HEK293 (cell line): ENCODE measurements at regions not wholly inside any gene's neighbourhood (a gene's known extent, or its start where the extent isn't known, plus 50 kb on each side); places are given as distances from the start of the nearest gene placed in this dataset.

Experiments
- CTCF ChIA-PET: fragments of 350-600 bp; formaldehyde crosslinking; extraction: SDS; loops from one replicate; lab custom pipeline; 2021; ENCODE audit warnings: antibody characterized with exemption; lab: Yijun Ruan, JAX
- POLR2A ChIA-PET: fragments of 300-600 bp; formaldehyde crosslinking; extraction: SDS; loops from one replicate; lab custom pipeline; 2020; ENCODE audit warnings: antibody characterized with exemption, inconsistent platforms; lab: Yijun Ruan, JAX
- H3K27ac ChIP-seq: fragments of 200-500 bp; sonication (Bioruptor generic); 2 replicates; pipeline ENCODE4 v1.5.1; 2014; ENCODE audit warnings: low read depth, low read length, control low read depth, inconsistent platforms; ENCODE audit errors: extremely low read depth
- H3K36me3 ChIP-seq, 2 experiments: fragments of 200-500 bp in 1 of 2; sonication (Bioruptor generic) in 1 of 2; 1 replicate in 1 of 2; 2 replicates in 1 of 2; pipeline ENCODE4 v1.5.1; 2014 to 2017; ENCODE audit warnings: inconsistent platforms in 2 of 2, low read length in 2 of 2; ENCODE audit not compliant: control insufficient read depth in 2 of 2, insufficient read depth in 1 of 2
- H3K4me1 ChIP-seq: fragments of 200-500 bp; sonication (Bioruptor generic); 2 replicates; pipeline ENCODE4 v1.5.1; 2014; ENCODE audit warnings: mild to moderate bottlenecking, low read length, inconsistent platforms; ENCODE audit not compliant: control insufficient read depth, insufficient read depth
- H3K4me3 ChIP-seq: 2 replicates; pipeline ENCODE4 v1.5.1; 2011; ENCODE audit warnings: low read depth, mild to moderate bottlenecking, control low read depth, low read length, moderate library complexity
- H3K9me3 ChIP-seq: fragments of 200-500 bp; sonication (Bioruptor generic); 2 replicates; pipeline ENCODE4 v1.5.1; 2014; ENCODE audit warnings: low read depth, low read length, inconsistent platforms; ENCODE audit not compliant: control insufficient read depth, insufficient read depth
- GLI2 ChIP-seq: fragments of 450-650 bp; formaldehyde crosslinking; IDR thresholded peaks from 2 replicates; pipeline ENCODE4; 2017; ENCODE audit warnings: missing biosample characterization, missing genetic modification characterization, low read depth, borderline replicate concordance
- SETDB1 ChIP-seq: IDR thresholded peaks from one replicate; pipeline ENCODE4 v1.6.1; 2017; ENCODE audit warnings: mild to moderate bottlenecking, low read length, moderate library complexity, mixed read lengths; ENCODE audit not compliant: insufficient read length
- TCF7L2 ChIP-seq: IDR thresholded peaks from 2 replicates; pipeline ENCODE4 v1.6.1; 2011; ENCODE audit warnings: low read depth, mild to moderate bottlenecking, inconsistent platforms, low read length, moderate library complexity, borderline replicate concordance
- YY1 ChIP-seq: fragments of 450-650 bp; formaldehyde crosslinking; IDR thresholded peaks from 2 replicates; pipeline ENCODE4 v1.5.1; 2018; ENCODE audit warnings: missing biosample characterization, missing genetic modification characterization
- ZNF140 ChIP-seq: fragments of 450-650 bp; formaldehyde crosslinking; IDR thresholded peaks from 2 replicates; pipeline ENCODE4 v1.5.1; 2016; ENCODE audit warnings: missing biosample characterization, missing genetic modification characterization
- ZNF174 ChIP-seq: fragments of 450-650 bp; formaldehyde crosslinking; IDR thresholded peaks from 2 replicates; pipeline ENCODE4 v1.5.0; 2017; ENCODE audit warnings: missing biosample characterization, mild to moderate bottlenecking, missing genetic modification characterization
- ZNF175 ChIP-seq: fragments of 450-650 bp; formaldehyde crosslinking; IDR thresholded peaks from 2 replicates; pipeline ENCODE4 v1.5.1; 2016; ENCODE audit warnings: missing biosample characterization, missing genetic modification characterization
- ZNF221 ChIP-seq: fragments of 450-650 bp; formaldehyde crosslinking; IDR thresholded peaks from 2 replicates; pipeline ENCODE4 v1.5.1; 2017; ENCODE audit warnings: missing biosample characterization, missing genetic modification characterization, borderline replicate concordance
- ZNF292 ChIP-seq: fragments of 450-650 bp; formaldehyde crosslinking; IDR thresholded peaks from 2 replicates; pipeline ENCODE4 v1.5.1; 2016; ENCODE audit warnings: low read depth, missing biosample characterization, missing genetic modification characterization, borderline replicate concordance
- ZNF513 ChIP-seq: fragments of 450-650 bp; IDR thresholded peaks from 2 replicates; pipeline ENCODE4 v1.5.1; 2018; ENCODE audit warnings: missing biosample characterization, missing genetic modification characterization
- ZNF518A ChIP-seq: fragments of 450-650 bp; formaldehyde crosslinking; conservative IDR thresholded peaks from 2 replicates; pipeline ENCODE4 v1.5.1; 2016; ENCODE audit warnings: low read depth, missing biosample characterization, missing genetic modification characterization
- ZNF521 ChIP-seq: fragments of 450-650 bp; formaldehyde crosslinking; IDR thresholded peaks from 2 replicates; pipeline ENCODE4 v1.5.1; 2017; ENCODE audit warnings: missing biosample characterization, mild to moderate bottlenecking, missing genetic modification characterization
- ZNF529 ChIP-seq: fragments of 450-650 bp; formaldehyde crosslinking; IDR thresholded peaks from 2 replicates; pipeline ENCODE4 v1.5.1; 2017; ENCODE audit warnings: missing genetic modification characterization, missing biosample characterization; ENCODE audit not compliant: insufficient replicate concordance
- ZNF645 ChIP-seq: fragments of 450-650 bp; formaldehyde crosslinking; IDR thresholded peaks from 2 replicates; pipeline ENCODE4; 2016; ENCODE audit warnings: missing biosample characterization, missing genetic modification characterization
- ZNF654 ChIP-seq: fragments of 450-650 bp; formaldehyde crosslinking; IDR thresholded peaks from 2 replicates; pipeline ENCODE4 v1.5.1; 2016; ENCODE audit warnings: low read depth, missing biosample characterization, missing genetic modification characterization
- ZNF677 ChIP-seq: fragments of 450-650 bp; IDR thresholded peaks from 2 replicates; pipeline ENCODE4 v1.5.0; 2018; ENCODE audit warnings: missing biosample characterization, mild to moderate bottlenecking, missing genetic modification characterization, moderate library complexity
- ZNF76 ChIP-seq: fragments of 450-650 bp; formaldehyde crosslinking; IDR thresholded peaks from 2 replicates; pipeline ENCODE4; 2016; ENCODE audit warnings: low read depth, missing biosample characterization, missing genetic modification characterization, borderline replicate concordance
- ZNF777 ChIP-seq: fragments of 450-650 bp; formaldehyde crosslinking; IDR thresholded peaks from 2 replicates; pipeline ENCODE4 v1.5.1; 2017; ENCODE audit warnings: missing biosample characterization, missing genetic modification characterization, borderline replicate concordance
- ZSCAN5A ChIP-seq: fragments of 450-650 bp; formaldehyde crosslinking; IDR thresholded peaks from 2 replicates; pipeline ENCODE4 v1.5.1; 2016; ENCODE audit warnings: missing biosample characterization, missing genetic modification characterization

- Histone ChIP-seq H3K4me3 (no peak overlapping the region), H3K9me3 (no peaks in the 10 kb centered on the region), H3K27ac (no peak overlapping the region), H3K36me3 (no peaks in the 10 kb centered on the region), H3K4me1 (no peaks in the 10 kb centered on the region)
- no peak for TF ChIP-seq GLI2 (tag by site-specific recombination)
- TF ChIP-seq SETDB1 = no peak
- no peak for TF ChIP-seq ZNF677 (tag by site-specific recombination)
- no peak for TF ChIP-seq ZNF174 (tag by site-specific recombination)
- TF ChIP-seq TCF7L2 = no peak
- TF ChIP-seq ZNF654 (tag by site-specific recombination) = peak; percentile 25
- CTCF ChIA-PET = interaction anchor here (0.6 to 2.1 kb wide), 29 partner anchors 9 to 968 kb away, joined by 3 to 15 read pairs (median 3); no protein-coding TSS in a partner anchor
- POLR2A ChIA-PET = no interaction called here
These were observed 681.3 kb downstream of the ADCYAP1 start for GRCh38 chr18:1585881-1586488.

GRCh38 chr18:1593091-1593490, 688.4 kb downstream of the ADCYAP1 start:
- no peaks in the 10 kb centered on the region for H3K4me1 ChIP-seq
- TF ChIP-seq ZSCAN5A (tag by site-specific recombination) (no peak), ZNF777 (no peak), ZNF521 (tag by site-specific recombination) (no peak), ZNF140 (tag by site-specific recombination) (no peak), ZNF654 (tag by site-specific recombination) (no peak), ZNF292 (tag by site-specific recombination) (no peak), ZNF175 (tag by site-specific recombination) (no peak), ZNF76 (tag by site-specific recombination) (no peak), ZNF221 (no peak), ZNF513 (tag by site-specific recombination) (no peak), YY1 (tag by site-specific recombination) (no peak), ZNF518A (tag by site-specific recombination) (no peak), ZNF645 (no peak), ZNF529 (tag by site-specific recombination) (no peak)

More at GRCh38 chr18:1593091-1593490, 688.4 kb downstream of the ADCYAP1 start:
- ChIA-PET POLR2A (no interaction called here), CTCF (interaction anchor here (0.7 kb wide), 2 partner anchors 10 to 98 kb away, joined by 6 read pairs; no protein-coding TSS in a partner anchor)
- no peaks in the 10 kb centered on the region for H3K9me3 ChIP-seq
- H3K36me3 ChIP-seq = no peaks in the 10 kb centered on the region
- no peak overlapping the region for H3K27ac ChIP-seq
- H3K4me3 ChIP-seq = no peak overlapping the region
